AML-193 (cell line): ENCODE measurements at regions not wholly inside any gene's neighbourhood (a gene's known extent, or its start where the extent isn't known, plus 50 kb on each side); places are given as distances from the start of the nearest gene placed in this dataset.

ENCODE experiments used
- DNase-seq, 2 experiments: peaks; one replicate each; lab custom pipeline; 2025; lab: John Stamatoyannopoulos, UW

- DNase-seq = no peak
These were observed 128.3 kb downstream of the AACS start for GRCh38 chr12:125193376-125194152.

- no peak for DNase-seq
These were observed 129.0 kb downstream of the AACS start for GRCh38 chr12:125194163-125194773.

DNA sequence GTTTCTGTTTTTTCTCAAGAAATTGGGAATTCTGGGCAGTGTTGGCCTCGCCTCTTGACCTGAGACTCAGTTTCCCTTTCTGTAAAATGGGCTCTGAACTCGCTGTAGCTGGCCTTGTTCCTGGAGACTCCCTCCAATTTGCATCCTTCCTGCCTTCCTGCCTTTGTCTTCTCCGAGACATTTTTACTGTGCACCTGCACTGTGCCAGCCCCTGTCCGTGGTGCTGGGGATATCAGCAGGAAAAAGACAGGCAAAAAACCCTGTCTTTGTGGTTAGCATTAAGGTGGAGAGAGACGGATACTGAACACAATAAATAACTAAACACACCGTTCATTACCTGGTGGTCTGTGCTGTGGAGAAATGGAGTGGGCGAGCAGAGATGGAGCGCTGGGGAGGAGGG, 129.8 kb downstream of the AACS start:
- no peak for DNase-seq

DNA sequence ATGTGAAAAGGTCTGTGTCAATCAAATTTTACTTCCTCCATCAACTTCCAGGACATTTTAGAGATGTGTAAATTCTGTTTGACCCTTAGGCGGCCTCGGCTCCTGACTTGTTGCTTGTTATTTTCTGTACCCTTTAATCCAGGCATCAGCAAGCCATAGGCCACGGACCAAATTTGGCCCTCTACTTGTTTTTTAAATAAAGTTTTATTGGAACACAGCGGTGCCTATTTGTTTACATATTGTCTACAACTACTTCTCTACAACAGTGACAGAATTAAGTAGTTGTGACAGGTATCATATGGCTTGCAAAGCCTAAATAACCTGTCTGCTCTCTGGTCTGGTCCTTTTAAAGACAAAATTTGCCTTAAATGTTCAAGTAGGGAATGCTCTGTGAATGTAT, 132.1 kb downstream of the AACS start:
- DNase-seq = no peak

DNA sequence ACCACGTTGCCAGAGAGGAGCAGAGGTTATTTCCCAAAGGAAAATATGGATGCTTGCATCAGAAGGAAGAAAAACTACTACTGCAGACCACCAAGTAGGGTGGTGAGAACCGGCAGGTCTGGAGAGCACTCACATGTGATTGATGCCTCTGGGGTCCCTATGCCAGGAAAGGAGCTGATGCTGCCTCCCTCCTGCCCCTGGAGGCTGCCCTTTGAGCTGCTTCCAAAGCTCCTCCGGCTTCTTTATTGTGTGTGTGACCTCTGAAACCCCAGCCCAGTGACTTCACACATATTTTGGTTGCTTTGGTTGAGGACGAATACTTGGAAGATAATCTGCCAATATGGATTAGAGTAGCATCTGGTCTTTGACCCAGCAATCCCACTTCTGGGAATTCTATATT, 133.4 kb downstream of the AACS start:
- no peak for DNase-seq

GRCh38 chr12:125201090-125201489, 135.9 kb downstream of the AACS start:
- no peak for DNase-seq

DNA sequence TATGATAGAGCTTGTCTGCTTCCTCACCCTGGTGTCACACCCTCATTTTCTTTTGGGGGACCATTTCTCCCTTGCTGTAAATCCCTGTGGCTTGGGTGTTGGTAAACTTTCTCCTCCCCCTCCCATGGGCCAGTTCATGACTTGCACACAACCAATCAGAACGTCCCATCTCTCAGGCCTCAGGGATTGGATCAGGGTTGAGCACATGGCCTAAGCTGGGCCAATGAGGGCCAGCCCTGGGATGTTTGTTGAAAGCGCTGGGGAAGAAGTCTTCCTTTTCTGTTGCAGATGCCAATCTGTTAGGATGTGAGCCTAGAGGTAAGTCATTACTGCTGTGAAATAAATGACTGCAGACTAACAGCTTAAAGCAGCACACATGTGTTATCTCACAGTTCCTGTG, 136.7 kb downstream of the AACS start:
- no peak for DNase-seq

DNA sequence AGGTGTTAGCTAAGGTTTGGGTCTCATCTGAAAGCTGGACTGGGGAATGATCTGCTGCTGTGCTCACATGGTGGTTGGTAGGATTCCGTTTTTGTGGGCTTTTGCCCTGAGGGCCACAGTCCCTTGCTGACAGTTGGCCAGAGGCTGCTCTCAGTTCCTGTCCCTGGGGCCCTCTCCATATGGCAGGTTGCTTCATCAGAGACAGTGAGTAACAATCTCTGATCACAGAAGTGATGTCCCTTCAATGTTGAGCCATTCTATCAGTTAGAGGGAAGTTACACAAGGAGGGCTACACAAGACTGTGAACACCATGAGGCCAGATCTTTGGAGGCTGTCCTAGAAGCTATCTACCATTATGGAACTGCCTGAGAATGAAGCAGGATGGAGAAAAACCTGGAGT, 137.2 kb downstream of the AACS start:
- no peak for DNase-seq

- DNase-seq = peak in 1 of 2 experiments; percentile 3
These were observed 138.0 kb downstream of the AACS start for GRCh38 chr12:125203145-125203765.

DNA sequence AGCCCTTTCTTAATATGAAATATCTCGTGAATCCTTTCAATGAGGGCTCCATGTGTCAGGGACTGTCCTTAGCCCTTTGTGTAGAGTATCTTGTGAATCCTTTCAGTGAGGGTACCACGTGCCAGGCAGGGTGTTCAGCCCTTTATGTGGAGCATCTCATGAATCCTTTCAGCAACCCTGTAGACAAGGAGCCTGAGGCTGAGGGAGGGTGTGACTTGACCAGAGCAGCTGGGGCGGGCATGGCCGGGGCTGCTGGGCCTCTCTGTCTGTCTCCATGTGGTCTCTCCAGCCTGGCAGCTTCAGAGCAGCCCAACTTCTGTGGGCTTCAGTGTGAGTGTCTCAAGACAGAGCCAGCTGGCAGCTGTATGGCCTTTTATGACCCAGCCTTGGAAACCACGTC, 140.2 kb downstream of the AACS start:
- DNase-seq = no peak

DNA sequence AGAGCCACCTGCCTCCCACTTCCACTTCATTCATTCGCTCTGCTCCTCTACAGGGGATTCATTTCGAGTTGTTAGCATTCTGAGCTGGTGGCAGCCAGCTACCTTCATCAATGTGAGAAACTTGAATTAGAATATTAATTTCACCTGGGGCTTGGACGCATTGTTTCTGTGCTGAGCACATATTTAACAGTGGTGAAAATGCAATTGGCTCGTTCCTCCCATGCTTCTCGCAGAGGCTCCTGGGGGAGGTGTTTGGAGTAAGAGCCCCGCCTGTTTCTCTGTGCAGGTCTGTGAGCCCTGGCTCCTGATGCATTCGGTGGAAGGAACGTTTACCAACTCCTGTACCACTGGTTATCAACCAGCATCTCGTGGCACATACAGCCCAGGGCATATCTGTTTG, 141.5 kb downstream of the AACS start:
- no peak for DNase-seq

GRCh38 chr12:125208334-125208733, 143.1 kb downstream of the AACS start:
- no peak for DNase-seq

DNA sequence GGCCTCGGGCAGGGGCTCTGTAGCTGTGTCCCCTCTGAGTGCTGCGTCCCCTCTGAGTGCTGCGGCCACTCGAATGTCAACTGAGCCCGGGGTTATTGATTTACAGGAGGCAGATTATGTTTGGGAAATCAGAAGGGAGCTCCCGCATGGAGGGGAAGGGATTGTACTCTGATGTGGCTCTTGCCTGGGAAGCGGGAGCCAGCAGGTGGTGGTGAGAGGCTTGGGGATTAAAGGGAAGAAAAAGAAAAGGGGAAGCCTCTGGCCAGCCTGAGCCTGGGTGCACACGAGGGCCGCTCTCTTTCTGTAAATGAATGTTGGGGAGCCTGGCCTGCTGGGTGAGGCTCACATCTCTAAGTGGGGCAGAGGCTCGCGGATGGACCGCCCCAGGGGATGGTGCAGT, 143.7 kb downstream of the AACS start:
- DNase-seq = no peak

GRCh38 chr12:125210104-125210755, 145.0 kb downstream of the AACS start:
- DNase-seq = no peak

- no peak for DNase-seq
These were observed 146.2 kb downstream of the AACS start for GRCh38 chr12:125211464-125211863.

- no peak for DNase-seq
These were observed 149.1 kb downstream of the AACS start for GRCh38 chr12:125214289-125214688.

- DNase-seq = no peak
These were observed 151.5 kb downstream of the AACS start for GRCh38 chr12:125216756-125217155.

DNA sequence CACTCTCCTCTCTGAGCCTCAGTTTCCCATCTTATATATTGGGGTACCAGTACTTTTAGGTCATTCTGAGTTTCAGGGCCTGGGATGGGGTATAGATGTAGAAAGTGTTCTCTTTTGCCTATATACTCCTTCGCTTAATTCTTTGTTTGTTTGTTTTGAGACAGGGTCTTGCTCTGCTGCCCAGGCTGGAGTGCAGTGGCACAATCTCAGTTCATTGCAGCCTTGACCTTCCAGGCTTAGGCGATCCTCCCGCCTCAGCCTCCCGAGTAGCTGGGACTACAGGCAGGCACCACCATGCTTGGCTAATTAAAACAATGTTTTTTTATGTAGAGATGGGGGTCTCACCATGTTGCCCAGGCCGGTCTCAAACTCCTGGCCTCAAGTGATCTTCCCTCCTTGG, 152.1 kb downstream of the AACS start:
- DNase-seq = no peak

DNA sequence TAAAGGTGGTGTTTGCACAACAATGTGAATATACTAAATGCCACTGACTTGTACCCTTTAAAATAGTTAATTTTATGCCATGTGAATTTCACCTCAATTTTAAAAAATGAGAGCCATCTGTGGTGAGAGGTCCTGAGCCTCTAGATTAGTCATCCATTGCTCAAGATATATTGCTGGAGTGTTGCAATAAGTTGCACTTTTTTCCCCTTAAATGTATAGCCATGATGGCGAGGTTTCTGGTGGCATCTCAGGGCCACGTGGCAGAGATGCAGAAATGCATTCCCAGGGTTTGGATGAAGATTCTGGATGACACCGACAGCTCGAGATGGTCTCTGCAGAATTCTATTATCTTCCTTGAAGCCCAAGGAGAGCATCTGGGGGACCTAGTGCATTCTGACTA, 153.7 kb downstream of the AACS start:
- peak; percentile 47 to 59 for DNase-seq

GRCh38 chr12:125220404-125221273, 155.4 kb downstream of the AACS start:
- no peak for DNase-seq

- no peak for DNase-seq
These were observed 156.4 kb downstream of the AACS start for GRCh38 chr12:125221602-125222001.

DNA sequence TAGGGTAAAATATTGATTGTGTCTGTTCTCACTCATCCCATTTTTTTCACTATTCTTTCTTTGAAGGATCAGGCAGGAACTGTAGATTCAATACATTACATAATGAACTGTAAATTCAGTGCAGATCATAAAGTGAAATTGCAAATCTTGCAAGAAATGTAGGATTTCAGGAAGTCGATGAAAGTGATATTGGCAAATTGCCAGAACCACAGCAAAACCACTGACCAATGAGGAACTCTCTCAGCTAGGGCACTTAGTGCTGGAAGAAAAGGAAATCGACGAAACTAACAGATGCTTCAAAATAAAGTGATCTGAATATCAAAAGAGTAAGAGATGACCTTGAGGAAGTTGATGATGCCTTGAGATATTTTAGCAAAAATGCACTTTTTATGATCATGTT, 157.6 kb downstream of the AACS start:
- peak; percentile 24 to 49 for DNase-seq
